Peyer's patch (tissue), 4 donors: ENCODE measurements at regions not wholly inside any gene's neighbourhood (a gene's known extent, or its start where the extent isn't known, plus 50 kb on each side); places are given as distances from the start of the nearest gene placed in this dataset.

ENCODE experiments used
- POLR2A ChIP-seq, 2 donors: fragments of 450-650 bp; IDR thresholded peaks; one replicate each; pipeline ENCODE4 v1.5.1; 2017; ENCODE audit warnings: antibody characterized with exemption in 2 of 2, mild to moderate bottlenecking in 2 of 2, moderate library complexity in 2 of 2
- TF ChIP-seq, protein P1 (sequence below), 6 experiments: fragments of 450-650 bp in 4 of 6; fragments of 200-600 bp in 2 of 6; sonication (generic) in 1 of 6; IDR thresholded peaks; one replicate each; pipeline ENCODE4 v1.5.1; 2017 to 2019; ENCODE audit warnings: antibody characterized with exemption in 6 of 6, mild to moderate bottlenecking in 3 of 6, moderate library complexity in 1 of 6

DNA sequence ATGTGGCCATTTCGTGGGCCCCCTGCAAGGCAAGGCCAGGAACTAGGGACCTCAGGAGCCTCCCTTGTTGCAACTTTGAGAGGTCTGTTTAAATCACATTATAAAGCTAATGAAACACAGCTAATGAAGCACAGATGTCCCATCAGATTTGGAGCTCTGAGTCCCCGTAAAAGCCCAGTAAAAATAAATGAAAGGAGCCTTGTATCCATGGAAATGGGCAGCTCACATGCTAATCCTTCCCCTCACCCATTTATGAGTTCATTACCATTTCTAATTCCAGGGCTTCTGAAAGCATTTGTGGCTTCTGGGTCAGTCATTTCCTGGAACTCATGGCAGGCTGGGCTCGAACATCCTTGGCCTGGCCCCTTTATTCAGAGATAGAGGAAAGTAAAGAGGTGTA is 274.8 kb downstream of the SS18 start:
- TF ChIP-seq, protein P1, sequence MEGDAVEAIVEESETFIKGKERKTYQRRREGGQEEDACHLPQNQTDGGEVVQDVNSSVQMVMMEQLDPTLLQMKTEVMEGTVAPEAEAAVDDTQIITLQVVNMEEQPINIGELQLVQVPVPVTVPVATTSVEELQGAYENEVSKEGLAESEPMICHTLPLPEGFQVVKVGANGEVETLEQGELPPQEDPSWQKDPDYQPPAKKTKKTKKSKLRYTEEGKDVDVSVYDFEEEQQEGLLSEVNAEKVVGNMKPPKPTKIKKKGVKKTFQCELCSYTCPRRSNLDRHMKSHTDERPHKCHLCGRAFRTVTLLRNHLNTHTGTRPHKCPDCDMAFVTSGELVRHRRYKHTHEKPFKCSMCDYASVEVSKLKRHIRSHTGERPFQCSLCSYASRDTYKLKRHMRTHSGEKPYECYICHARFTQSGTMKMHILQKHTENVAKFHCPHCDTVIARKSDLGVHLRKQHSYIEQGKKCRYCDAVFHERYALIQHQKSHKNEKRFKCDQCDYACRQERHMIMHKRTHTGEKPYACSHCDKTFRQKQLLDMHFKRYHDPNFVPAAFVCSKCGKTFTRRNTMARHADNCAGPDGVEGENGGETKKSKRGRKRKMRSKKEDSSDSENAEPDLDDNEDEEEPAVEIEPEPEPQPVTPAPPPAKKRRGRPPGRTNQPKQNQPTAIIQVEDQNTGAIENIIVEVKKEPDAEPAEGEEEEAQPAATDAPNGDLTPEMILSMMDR (IDR thresholded peaks at IDR 0.05) = no peak
- TF ChIP-seq POLR2A (IDR thresholded peaks at IDR 0.05) = no peak
